Activated naive CD4-positive, alpha-beta T cell treated with anti-CD3 and anti-CD28 coated beads, Interleukin-2, amount 10 ng/mL, durations not matched to agents 7 days and 5 days (primary cell): ENCODE measurements at regions not wholly inside any gene's neighbourhood (a gene's known extent, or its start where the extent isn't known, plus 50 kb on each side); places are given as distances from the start of the nearest gene placed in this dataset.
"Not testable (repeated sequence)": the region's sequence is repeated elsewhere in the genome, so short reads cannot be mapped to it uniquely, and the experiment has no call there.

Experiments
- CTCF ChIA-PET: fragments of 350-600 bp; sonication (Branson Sonifier 250); formaldehyde crosslinking; loops from one replicate; lab custom pipeline; 2021; ENCODE audit warnings: antibody characterized with exemption; lab: Charles Lee
- DNase-seq: peaks from one replicate; pipeline ENCODE4 v3.0.0-alpha.2; 2020
- H3K27ac Mint-ChIP-seq: one replicate; pipeline ENCODE4 v1.8.0; 2021; ENCODE audit warnings: mild to moderate bottlenecking, moderate library complexity, mixed read lengths
- H3K27me3 Mint-ChIP-seq: one replicate; pipeline ENCODE4 v1.8.0; 2021; ENCODE audit warnings: mild to moderate bottlenecking, mixed read lengths
- H3K36me3 Mint-ChIP-seq: one replicate; pipeline ENCODE4 v1.8.0; 2021; ENCODE audit warnings: mixed read lengths
- H3K4me1 Mint-ChIP-seq: one replicate; pipeline ENCODE4 v1.8.0; 2021; ENCODE audit warnings: mixed read lengths
- H3K4me3 Mint-ChIP-seq: one replicate; pipeline ENCODE4 v1.8.0; 2021; ENCODE audit warnings: mild to moderate bottlenecking, moderate library complexity, mixed read lengths
- H3K9me3 Mint-ChIP-seq: one replicate; pipeline ENCODE4 v1.8.0; 2021; ENCODE audit warnings: mixed read lengths

GRCh38 chr5:40430101-40430710, 249.5 kb upstream of the PTGER4 start:
- CTCF ChIA-PET = interaction anchor here (0.8 to 1.9 kb wide), 5 partner anchors 9 to 482 kb away, joined by 3 to 6 read pairs (median 4); no protein-coding TSS in a partner anchor
- Mint-ChIP-seq H3K27me3 (no peaks in the 10 kb centered on the region), H3K4me3 (no peak overlapping the region), H3K9me3 (peaks cover 5% of the 10 kb centered on the region), H3K36me3 (peaks cover 1% of the 10 kb centered on the region), H3K27ac (peak overlapping the region; percentile 84), H3K4me1 (peaks cover 47% of the 10 kb centered on the region)
- no peak for DNase-seq

GRCh38 chr5:40429258-40430100, 250.2 kb upstream of the PTGER4 start:
- CTCF ChIA-PET = interaction anchor here (1.0 to 1.9 kb wide), 4 partner anchors 10 to 481 kb away, joined by 3 to 6 read pairs (median 4); no protein-coding TSS in a partner anchor
- no peaks in the 10 kb centered on the region for H3K27me3 Mint-ChIP-seq
- H3K4me3 Mint-ChIP-seq = no peak overlapping the region
- H3K27ac Mint-ChIP-seq = peak overlapping the region; percentile 84
- peaks cover 1% of the 10 kb centered on the region for H3K36me3 Mint-ChIP-seq
- no peak for DNase-seq
- H3K9me3 Mint-ChIP-seq = peaks cover 9% of the 10 kb centered on the region
- H3K4me1 Mint-ChIP-seq = peaks cover 41% of the 10 kb centered on the region

- CTCF ChIA-PET = interaction anchor here (1.1 to 1.8 kb wide), 2 partner anchors 8 to 480 kb away, joined by 4 read pairs; no protein-coding TSS in a partner anchor
- Mint-ChIP-seq H3K4me3 (no peak overlapping the region), H3K9me3 (peaks cover 12% of the 10 kb centered on the region), H3K4me1 (peaks cover 37% of the 10 kb centered on the region), H3K27ac (peak overlapping the region; percentile 84), H3K36me3 (peaks cover 1% of the 10 kb centered on the region), H3K27me3 (no peaks in the 10 kb centered on the region)
- DNase-seq = no peak
Measured at GRCh38 chr5:40428815-40429214, 250.9 kb upstream of the PTGER4 start.

GRCh38 chr5:40428126-40428525, 251.6 kb upstream of the PTGER4 start:
- Mint-ChIP-seq H3K9me3 (peaks cover 16% of the 10 kb centered on the region), H3K36me3 (peaks cover 5% of the 10 kb centered on the region), H3K27me3 (no peaks in the 10 kb centered on the region), H3K4me1 (peaks cover 33% of the 10 kb centered on the region), H3K27ac (no peak overlapping the region), H3K4me3 (no peak overlapping the region)
- no peak for DNase-seq
- CTCF ChIA-PET = interaction anchor here (1.1 to 1.8 kb wide), 2 partner anchors 9 to 479 kb away, joined by 4 read pairs; no protein-coding TSS in a partner anchor

GRCh38 chr5:40417046-40417810, 262.5 kb upstream of the PTGER4 start:
- Mint-ChIP-seq H3K9me3 (peaks cover 32% of the 10 kb centered on the region), H3K36me3 (peaks cover 23% of the 10 kb centered on the region)
- H3K27ac Mint-ChIP-seq, H3K4me1 Mint-ChIP-seq, CTCF ChIA-PET, H3K27me3 Mint-ChIP-seq, H3K4me3 Mint-ChIP-seq, DNase-seq: not testable (repeated sequence)

GRCh38 chr5:40416588-40416987, 263.1 kb upstream of the PTGER4 start:
- no peak for DNase-seq
- no peak overlapping the region for H3K4me3 Mint-ChIP-seq
- H3K27ac Mint-ChIP-seq = no peak overlapping the region
- H3K36me3 Mint-ChIP-seq = peaks cover 22% of the 10 kb centered on the region
- peaks cover 30% of the 10 kb centered on the region for H3K9me3 Mint-ChIP-seq
- CTCF ChIA-PET = no interaction called here
- H3K27me3 Mint-ChIP-seq = no peaks in the 10 kb centered on the region
- peaks cover 6% of the 10 kb centered on the region for H3K4me1 Mint-ChIP-seq

- H3K27me3 Mint-ChIP-seq = no peaks in the 10 kb centered on the region
- peaks cover 10% of the 10 kb centered on the region for H3K4me1 Mint-ChIP-seq
- no peak overlapping the region for H3K4me3 Mint-ChIP-seq
- H3K9me3 Mint-ChIP-seq = peaks cover 29% of the 10 kb centered on the region
- no peak for DNase-seq
- H3K36me3 Mint-ChIP-seq = peaks cover 22% of the 10 kb centered on the region
- no peak overlapping the region for H3K27ac Mint-ChIP-seq
- CTCF ChIA-PET = no interaction called here
Measured at GRCh38 chr5:40416098-40416497, 263.6 kb upstream of the PTGER4 start.

- no peak for DNase-seq
- CTCF ChIA-PET = no interaction called here
- Mint-ChIP-seq H3K9me3 (peaks cover 22% of the 10 kb centered on the region), H3K36me3 (peaks cover 14% of the 10 kb centered on the region), H3K4me3 (no peak overlapping the region), H3K27me3 (no peaks in the 10 kb centered on the region), H3K4me1 (peaks cover 21% of the 10 kb centered on the region), H3K27ac (no peak overlapping the region)
Measured at GRCh38 chr5:40414922-40415321, 264.8 kb upstream of the PTGER4 start.

- no peak for DNase-seq
- Mint-ChIP-seq H3K4me1 (peaks cover 33% of the 10 kb centered on the region), H3K9me3 (peaks cover 15% of the 10 kb centered on the region), H3K4me3 (no peak overlapping the region), H3K36me3 (peaks cover 13% of the 10 kb centered on the region), H3K27me3 (no peaks in the 10 kb centered on the region), H3K27ac (no peak overlapping the region)
- CTCF ChIA-PET = no interaction called here
Measured at GRCh38 chr5:40413743-40414142, 266.0 kb upstream of the PTGER4 start.

- no peak overlapping the region for H3K4me3 Mint-ChIP-seq
- peaks cover 40% of the 10 kb centered on the region for H3K4me1 Mint-ChIP-seq
- CTCF ChIA-PET = interaction anchor here (0.9 kb wide), 1 partner anchor 74 kb away, joined by 3 read pairs; no protein-coding TSS in a partner anchor
- H3K27me3 Mint-ChIP-seq = no peaks in the 10 kb centered on the region
- H3K36me3 Mint-ChIP-seq = peaks cover 11% of the 10 kb centered on the region
- H3K27ac Mint-ChIP-seq = peak overlapping the region; percentile 2
- peaks cover 11% of the 10 kb centered on the region for H3K9me3 Mint-ChIP-seq
- no peak for DNase-seq
Measured at GRCh38 chr5:40412771-40413170, 266.9 kb upstream of the PTGER4 start.

- Mint-ChIP-seq H3K27ac (peak overlapping the region; percentile 91), H3K4me1 (peaks cover 55% of the 10 kb centered on the region), H3K36me3 (peaks cover 18% of the 10 kb centered on the region), H3K27me3 (no peaks in the 10 kb centered on the region), H3K4me3 (peak overlapping the region; percentile 58), H3K9me3 (peaks cover 6% of the 10 kb centered on the region)
- DNase-seq = no peak
- CTCF ChIA-PET = interaction anchor here (0.7 to 3.4 kb wide), 5 partner anchors 10 to 275 kb away, joined by 3 to 18 read pairs (median 4); no protein-coding TSS in a partner anchor
Measured at GRCh38 chr5:40410964-40411635, 268.6 kb upstream of the PTGER4 start.

GRCh38 chr5:40410231-40410861, 269.4 kb upstream of the PTGER4 start:
- peak overlapping the region; percentile 58 for H3K4me3 Mint-ChIP-seq
- no peaks in the 10 kb centered on the region for H3K27me3 Mint-ChIP-seq
- CTCF ChIA-PET = interaction anchor here (0.7 to 3.4 kb wide), 7 partner anchors 9 to 279 kb away, joined by 3 to 18 read pairs (median 4); no protein-coding TSS in a partner anchor
- DNase-seq = peak; percentile 74
- H3K27ac Mint-ChIP-seq = peak overlapping the region; percentile 91
- H3K4me1 Mint-ChIP-seq = peaks cover 62% of the 10 kb centered on the region
- H3K36me3 Mint-ChIP-seq = peaks cover 18% of the 10 kb centered on the region
- peaks cover 6% of the 10 kb centered on the region for H3K9me3 Mint-ChIP-seq

- H3K4me1 Mint-ChIP-seq = peaks cover 70% of the 10 kb centered on the region
- DNase-seq = peak; percentile 61
- CTCF ChIA-PET = interaction anchor here (1.0 to 3.4 kb wide), 6 partner anchors 8 to 280 kb away, joined by 3 to 18 read pairs (median 4); no protein-coding TSS in a partner anchor
Measured at GRCh38 chr5:40409601-40410000, 270.1 kb upstream of the PTGER4 start.

More at GRCh38 chr5:40409601-40410000, 270.1 kb upstream of the PTGER4 start:
- Mint-ChIP-seq H3K36me3 (peaks cover 18% of the 10 kb centered on the region), H3K9me3 (peaks cover 6% of the 10 kb centered on the region), H3K27me3 (no peaks in the 10 kb centered on the region), H3K4me3 (peak overlapping the region; percentile 64), H3K27ac (peak overlapping the region; percentile 91)
